ENCODE measurements at regions not wholly inside any gene's neighbourhood (a gene's known extent, or its start where the extent isn't known, plus 50 kb on each side); places are given as distances from the start of the nearest gene placed in this dataset.

DNA sequence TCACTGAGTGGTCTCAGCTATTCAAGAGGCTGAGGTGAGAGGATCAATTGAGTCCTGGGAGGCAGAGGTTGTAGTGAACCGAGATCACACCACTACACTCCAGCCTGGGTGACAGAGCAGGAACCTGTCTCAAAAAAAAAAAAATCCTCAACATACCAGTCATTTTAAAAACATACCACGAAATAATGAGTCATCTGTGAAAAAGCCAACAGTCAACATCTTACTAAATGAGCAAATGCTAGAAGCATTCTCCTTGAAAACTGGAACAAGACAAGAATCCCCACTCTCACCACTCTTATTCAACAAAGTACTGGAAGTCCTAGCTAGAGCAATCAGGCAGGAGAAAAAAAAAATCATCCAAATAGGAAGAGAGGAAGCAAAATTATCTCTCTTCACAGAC is 104.0 kb upstream of the ARHGEF9 start (continued):
- TF ChIP-seq STAT1 (IDR thresholded peaks at IDR 0.05; ENCODE audit: unreplicated experiment) = no peak
- TF ChIP-seq, protein P1, sequence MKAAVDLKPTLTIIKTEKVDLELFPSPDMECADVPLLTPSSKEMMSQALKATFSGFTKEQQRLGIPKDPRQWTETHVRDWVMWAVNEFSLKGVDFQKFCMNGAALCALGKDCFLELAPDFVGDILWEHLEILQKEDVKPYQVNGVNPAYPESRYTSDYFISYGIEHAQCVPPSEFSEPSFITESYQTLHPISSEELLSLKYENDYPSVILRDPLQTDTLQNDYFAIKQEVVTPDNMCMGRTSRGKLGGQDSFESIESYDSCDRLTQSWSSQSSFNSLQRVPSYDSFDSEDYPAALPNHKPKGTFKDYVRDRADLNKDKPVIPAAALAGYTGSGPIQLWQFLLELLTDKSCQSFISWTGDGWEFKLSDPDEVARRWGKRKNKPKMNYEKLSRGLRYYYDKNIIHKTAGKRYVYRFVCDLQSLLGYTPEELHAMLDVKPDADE (IDR thresholded peaks at IDR 0.05) = no peak

DNA sequence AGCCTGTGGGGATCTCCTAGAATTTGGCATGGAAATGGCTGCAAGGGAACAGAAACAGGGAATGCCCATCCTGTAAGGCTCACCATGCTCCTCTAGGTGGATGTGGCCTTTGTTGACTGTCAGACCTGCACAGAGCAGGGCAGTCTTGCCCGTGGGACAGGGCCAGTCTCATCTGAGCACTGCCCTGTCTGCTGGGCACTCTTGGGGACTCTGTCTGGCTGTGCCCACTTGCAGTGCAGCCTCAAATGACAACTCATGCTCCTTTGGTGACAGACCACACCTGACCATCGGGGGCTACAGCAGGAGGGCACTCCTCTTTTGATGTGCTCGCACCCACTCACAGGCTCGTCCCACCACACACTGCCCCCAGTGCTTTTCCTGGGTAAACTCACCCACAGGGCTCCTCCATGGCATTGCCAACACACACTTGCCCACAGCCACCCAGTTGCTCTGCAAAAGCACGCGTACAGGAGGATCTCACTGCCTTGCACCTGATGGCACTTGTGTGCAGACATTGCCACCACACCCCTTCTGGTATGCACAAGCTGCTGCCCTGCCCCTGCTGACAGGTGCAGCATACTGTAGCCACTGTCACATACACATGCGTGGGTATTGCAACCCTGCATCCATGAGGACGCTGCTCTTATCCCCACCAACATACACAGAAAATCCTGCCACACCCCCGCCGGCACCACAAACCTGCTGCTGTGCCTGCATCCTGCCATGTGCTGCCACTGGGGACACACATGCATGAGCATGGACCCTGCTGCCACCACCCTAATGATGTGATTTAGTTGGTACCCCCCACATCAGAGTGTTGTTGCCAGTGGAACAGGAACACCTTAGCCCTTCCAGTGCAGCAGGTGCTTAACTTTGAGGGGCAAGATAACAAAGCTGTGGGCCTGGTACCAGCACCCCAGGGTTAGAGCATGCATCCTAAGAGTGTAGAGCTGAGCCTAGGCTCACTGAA is 100.1 kb upstream of the ARHGEF9 start:
- no peak overlapping the region for H3K4me2 ChIP-seq
- no peak overlapping the region for H3K27ac ChIP-seq (ENCODE audit: low read depth)
- H3F3A ChIP-seq (replicated peaks; ENCODE audit: low read depth) = no peaks in the 10 kb centered on the region
- Mint-ChIP-seq H3K27me3 (ENCODE audit: insufficient read depth, low read depth, poor library complexity) (no peaks in the 10 kb centered on the region), H3K4me3 (no peak overlapping the region), H3K4me1 (no peaks in the 10 kb centered on the region), H3K36me3 (ENCODE audit: low read depth) (no peaks in the 10 kb centered on the region), H3K9me3 (peaks cover 6% of the 10 kb centered on the region; the same call in 2 of the 3 replicates), H3K27ac (no peak overlapping the region)
- DNase-seq (ENCODE audit: low spot score) = no peak
- H3K4me1 ChIP-seq (ENCODE audit: insufficient read depth) = no peaks in the 10 kb centered on the region
- no peak for ATAC-seq
- no peaks in the 10 kb centered on the region for H4K20me1 ChIP-seq (replicated peaks; ENCODE audit: insufficient read depth)
- H3K9me2 ChIP-seq (ENCODE audit: insufficient read depth) = no peaks in the 10 kb centered on the region
- H3K27me3 ChIP-seq (ENCODE audit: insufficient read depth) = no peaks in the 10 kb centered on the region
- no peaks in the 10 kb centered on the region for H3K79me2 ChIP-seq (replicated peaks; ENCODE audit: insufficient read depth)
- H3K36me3 ChIP-seq (ENCODE audit: insufficient read depth) = no peaks in the 10 kb centered on the region
- no peak overlapping the region for H2AFZ ChIP-seq
- H3K4me3 ChIP-seq = no peak overlapping the region
- no peak for TF ChIP-seq EZH2phosphoT487 (IDR thresholded peaks at IDR 0.05; ENCODE audit: unreplicated experiment)
- no peak for TF ChIP-seq STAT1 (IDR thresholded peaks at IDR 0.05; ENCODE audit: unreplicated experiment)
- no peak for TF ChIP-seq ZNF331 (CRISPR knock-in tag; IDR thresholded peaks at IDR 0.05; ENCODE audit: low read depth)
- TF ChIP-seq JUNB (IDR thresholded peaks at IDR 0.05; ENCODE audit: unreplicated experiment) = no peak
- TF ChIP-seq, protein P2, sequence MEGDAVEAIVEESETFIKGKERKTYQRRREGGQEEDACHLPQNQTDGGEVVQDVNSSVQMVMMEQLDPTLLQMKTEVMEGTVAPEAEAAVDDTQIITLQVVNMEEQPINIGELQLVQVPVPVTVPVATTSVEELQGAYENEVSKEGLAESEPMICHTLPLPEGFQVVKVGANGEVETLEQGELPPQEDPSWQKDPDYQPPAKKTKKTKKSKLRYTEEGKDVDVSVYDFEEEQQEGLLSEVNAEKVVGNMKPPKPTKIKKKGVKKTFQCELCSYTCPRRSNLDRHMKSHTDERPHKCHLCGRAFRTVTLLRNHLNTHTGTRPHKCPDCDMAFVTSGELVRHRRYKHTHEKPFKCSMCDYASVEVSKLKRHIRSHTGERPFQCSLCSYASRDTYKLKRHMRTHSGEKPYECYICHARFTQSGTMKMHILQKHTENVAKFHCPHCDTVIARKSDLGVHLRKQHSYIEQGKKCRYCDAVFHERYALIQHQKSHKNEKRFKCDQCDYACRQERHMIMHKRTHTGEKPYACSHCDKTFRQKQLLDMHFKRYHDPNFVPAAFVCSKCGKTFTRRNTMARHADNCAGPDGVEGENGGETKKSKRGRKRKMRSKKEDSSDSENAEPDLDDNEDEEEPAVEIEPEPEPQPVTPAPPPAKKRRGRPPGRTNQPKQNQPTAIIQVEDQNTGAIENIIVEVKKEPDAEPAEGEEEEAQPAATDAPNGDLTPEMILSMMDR (conservative IDR thresholded peaks at IDR 0.05; ENCODE audit: low read depth in 2 of 2) = no peak
- TF ChIP-seq ZNF114 (CRISPR knock-in tag; IDR thresholded peaks at IDR 0.05) = no peak
- no peak for TF ChIP-seq POLR2AphosphoS5 (IDR thresholded peaks at IDR 0.05; ENCODE audit: low read depth)
- no peak for TF ChIP-seq NANOG (IDR thresholded peaks at IDR 0.05; ENCODE audit: borderline replicate concordance)
- TF ChIP-seq, protein P3, sequence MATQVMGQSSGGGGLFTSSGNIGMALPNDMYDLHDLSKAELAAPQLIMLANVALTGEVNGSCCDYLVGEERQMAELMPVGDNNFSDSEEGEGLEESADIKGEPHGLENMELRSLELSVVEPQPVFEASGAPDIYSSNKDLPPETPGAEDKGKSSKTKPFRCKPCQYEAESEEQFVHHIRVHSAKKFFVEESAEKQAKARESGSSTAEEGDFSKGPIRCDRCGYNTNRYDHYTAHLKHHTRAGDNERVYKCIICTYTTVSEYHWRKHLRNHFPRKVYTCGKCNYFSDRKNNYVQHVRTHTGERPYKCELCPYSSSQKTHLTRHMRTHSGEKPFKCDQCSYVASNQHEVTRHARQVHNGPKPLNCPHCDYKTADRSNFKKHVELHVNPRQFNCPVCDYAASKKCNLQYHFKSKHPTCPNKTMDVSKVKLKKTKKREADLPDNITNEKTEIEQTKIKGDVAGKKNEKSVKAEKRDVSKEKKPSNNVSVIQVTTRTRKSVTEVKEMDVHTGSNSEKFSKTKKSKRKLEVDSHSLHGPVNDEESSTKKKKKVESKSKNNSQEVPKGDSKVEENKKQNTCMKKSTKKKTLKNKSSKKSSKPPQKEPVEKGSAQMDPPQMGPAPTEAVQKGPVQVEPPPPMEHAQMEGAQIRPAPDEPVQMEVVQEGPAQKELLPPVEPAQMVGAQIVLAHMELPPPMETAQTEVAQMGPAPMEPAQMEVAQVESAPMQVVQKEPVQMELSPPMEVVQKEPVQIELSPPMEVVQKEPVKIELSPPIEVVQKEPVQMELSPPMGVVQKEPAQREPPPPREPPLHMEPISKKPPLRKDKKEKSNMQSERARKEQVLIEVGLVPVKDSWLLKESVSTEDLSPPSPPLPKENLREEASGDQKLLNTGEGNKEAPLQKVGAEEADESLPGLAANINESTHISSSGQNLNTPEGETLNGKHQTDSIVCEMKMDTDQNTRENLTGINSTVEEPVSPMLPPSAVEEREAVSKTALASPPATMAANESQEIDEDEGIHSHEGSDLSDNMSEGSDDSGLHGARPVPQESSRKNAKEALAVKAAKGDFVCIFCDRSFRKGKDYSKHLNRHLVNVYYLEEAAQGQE (IDR thresholded peaks at IDR 0.05; ENCODE audit: unreplicated experiment) = no peak
- no peak for TF ChIP-seq EZH2 (IDR thresholded peaks at IDR 0.05; ENCODE audit: low read depth, unreplicated experiment)
